Nephron (organoid): ENCODE measurements at regions not wholly inside any gene's neighbourhood (a gene's known extent, or its start where the extent isn't known, plus 50 kb on each side); places are given as distances from the start of the nearest gene placed in this dataset.

Experiments used
- H3K27ac Mint-ChIP-seq, 3 experiments: 2 replicates each; pipeline ENCODE4 v1.8.0; 2020; ENCODE audit warnings: mixed read lengths in 3 of 3, mild to moderate bottlenecking in 2 of 3, moderate library complexity in 1 of 3
- H3K27me3 Mint-ChIP-seq: 2 replicates; pipeline ENCODE4 v1.8.0; 2021; ENCODE audit warnings: low read depth, mild to moderate bottlenecking, moderate library complexity, mixed read lengths
- H3K36me3 Mint-ChIP-seq: 2 replicates; pipeline ENCODE4 v1.8.0; 2020; ENCODE audit warnings: low read depth, mixed read lengths
- H3K4me1 Mint-ChIP-seq: 2 replicates; pipeline ENCODE4 v1.8.0; 2020; ENCODE audit warnings: mixed read lengths
- H3K4me3 Mint-ChIP-seq, 3 experiments: 2 replicates each; pipeline ENCODE4 v1.8.0; 2020; ENCODE audit warnings: mild to moderate bottlenecking in 3 of 3, mixed read lengths in 3 of 3, moderate library complexity in 2 of 3
- H3K9me3 Mint-ChIP-seq: 2 replicates; pipeline ENCODE4 v1.8.0; 2020; ENCODE audit warnings: mixed read lengths
- TF ChIP-seq, protein P1 (sequence below), 3 experiments: fragments of 200-600 bp; sonication (generic); IDR thresholded peaks; one replicate each; pipeline ENCODE4 v1.5.0; 2021; ENCODE audit warnings: antibody characterized with exemption in 3 of 3; ENCODE audit not compliant: unreplicated experiment in 3 of 3

DNA sequence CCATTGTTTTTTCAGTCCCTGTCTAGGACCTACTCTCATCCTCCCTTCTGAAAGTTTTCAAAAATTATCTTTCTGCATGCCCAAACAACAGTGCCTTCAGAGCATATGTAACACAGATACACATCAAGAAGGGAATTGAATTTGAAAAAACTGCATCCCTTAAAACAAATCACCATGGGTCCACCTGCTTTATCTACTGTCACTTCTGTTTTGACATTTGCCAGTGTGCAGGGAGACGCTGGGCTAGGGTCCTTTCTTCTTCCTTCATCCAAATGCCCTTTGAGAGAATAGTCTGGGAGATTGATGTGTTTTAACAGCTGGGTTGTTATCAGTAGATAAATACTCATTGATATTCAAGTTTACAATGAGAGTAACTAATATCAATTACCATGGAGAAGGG lies 1630.1 kb downstream of the MAT2B start:
- TF ChIP-seq, protein P1, sequence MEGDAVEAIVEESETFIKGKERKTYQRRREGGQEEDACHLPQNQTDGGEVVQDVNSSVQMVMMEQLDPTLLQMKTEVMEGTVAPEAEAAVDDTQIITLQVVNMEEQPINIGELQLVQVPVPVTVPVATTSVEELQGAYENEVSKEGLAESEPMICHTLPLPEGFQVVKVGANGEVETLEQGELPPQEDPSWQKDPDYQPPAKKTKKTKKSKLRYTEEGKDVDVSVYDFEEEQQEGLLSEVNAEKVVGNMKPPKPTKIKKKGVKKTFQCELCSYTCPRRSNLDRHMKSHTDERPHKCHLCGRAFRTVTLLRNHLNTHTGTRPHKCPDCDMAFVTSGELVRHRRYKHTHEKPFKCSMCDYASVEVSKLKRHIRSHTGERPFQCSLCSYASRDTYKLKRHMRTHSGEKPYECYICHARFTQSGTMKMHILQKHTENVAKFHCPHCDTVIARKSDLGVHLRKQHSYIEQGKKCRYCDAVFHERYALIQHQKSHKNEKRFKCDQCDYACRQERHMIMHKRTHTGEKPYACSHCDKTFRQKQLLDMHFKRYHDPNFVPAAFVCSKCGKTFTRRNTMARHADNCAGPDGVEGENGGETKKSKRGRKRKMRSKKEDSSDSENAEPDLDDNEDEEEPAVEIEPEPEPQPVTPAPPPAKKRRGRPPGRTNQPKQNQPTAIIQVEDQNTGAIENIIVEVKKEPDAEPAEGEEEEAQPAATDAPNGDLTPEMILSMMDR (IDR thresholded peaks at IDR 0.05; ENCODE audit: unreplicated experiment in 3 of 3): no peak
- H3K4me3 Mint-ChIP-seq: no peak overlapping the region
- H3K27me3 Mint-ChIP-seq: no peaks in the 10 kb centered on the region
- no peaks in the 10 kb centered on the region for H3K36me3 Mint-ChIP-seq
- no peaks in the 10 kb centered on the region for H3K4me1 Mint-ChIP-seq
- H3K9me3 Mint-ChIP-seq: no peaks in the 10 kb centered on the region
- H3K27ac Mint-ChIP-seq: no peak overlapping the region

DNA sequence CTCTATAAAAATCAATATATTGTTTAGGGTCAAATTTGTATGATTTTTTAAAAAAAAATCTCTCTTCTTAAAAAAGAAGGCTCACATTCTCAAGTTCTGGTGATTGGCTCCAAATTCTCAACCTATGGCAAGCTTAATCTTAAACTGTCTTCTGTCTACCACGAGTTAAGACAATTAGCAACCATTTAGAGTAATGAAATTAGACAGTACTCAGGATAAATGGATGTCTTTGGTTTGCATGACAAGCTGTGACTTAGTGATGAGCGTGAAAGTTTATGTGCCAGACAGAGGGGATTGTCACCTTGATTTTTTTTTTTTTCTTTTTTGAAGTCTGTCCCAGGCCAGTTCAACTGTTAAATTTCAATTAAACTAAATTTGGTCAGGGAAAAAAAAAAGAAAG lies 1632.3 kb downstream of the MAT2B start:
- peaks cover 5% of the 10 kb centered on the region for H3K4me1 Mint-ChIP-seq
- H3K27ac Mint-ChIP-seq: no peak overlapping the region
- no peaks in the 10 kb centered on the region for H3K27me3 Mint-ChIP-seq
- H3K9me3 Mint-ChIP-seq: no peaks in the 10 kb centered on the region
- TF ChIP-seq, protein P1 (IDR thresholded peaks at IDR 0.05; ENCODE audit: unreplicated experiment in 3 of 3): no peak
- H3K36me3 Mint-ChIP-seq: no peaks in the 10 kb centered on the region
- no peak overlapping the region for H3K4me3 Mint-ChIP-seq

DNA sequence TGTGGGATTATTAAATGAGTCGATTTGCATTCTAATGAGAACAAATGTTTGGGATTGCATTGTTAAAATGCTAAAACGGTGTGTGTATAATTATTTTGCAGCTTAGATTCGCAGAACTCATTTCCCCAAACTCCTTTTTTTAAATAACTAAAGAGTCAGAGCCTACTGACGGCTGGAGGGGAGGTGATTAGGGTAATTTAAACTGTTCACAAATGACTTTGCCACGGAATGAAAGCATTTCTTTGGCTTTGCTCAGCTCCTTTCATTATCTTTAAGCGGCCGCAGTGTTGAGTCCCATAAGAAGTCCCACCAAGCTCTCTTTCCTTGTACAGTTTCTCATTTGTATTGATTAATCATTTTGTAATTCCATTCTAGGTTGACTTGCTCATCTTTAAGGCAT lies 1632.8 kb downstream of the MAT2B start:
- Mint-ChIP-seq H3K9me3 (no peaks in the 10 kb centered on the region), H3K27me3 (no peaks in the 10 kb centered on the region), H3K27ac (no peak overlapping the region), H3K4me3 (no peak overlapping the region), H3K4me1 (peaks cover 10% of the 10 kb centered on the region), H3K36me3 (no peaks in the 10 kb centered on the region)
- TF ChIP-seq, protein P1 (IDR thresholded peaks at IDR 0.05; ENCODE audit: unreplicated experiment in 3 of 3): no peak

DNA sequence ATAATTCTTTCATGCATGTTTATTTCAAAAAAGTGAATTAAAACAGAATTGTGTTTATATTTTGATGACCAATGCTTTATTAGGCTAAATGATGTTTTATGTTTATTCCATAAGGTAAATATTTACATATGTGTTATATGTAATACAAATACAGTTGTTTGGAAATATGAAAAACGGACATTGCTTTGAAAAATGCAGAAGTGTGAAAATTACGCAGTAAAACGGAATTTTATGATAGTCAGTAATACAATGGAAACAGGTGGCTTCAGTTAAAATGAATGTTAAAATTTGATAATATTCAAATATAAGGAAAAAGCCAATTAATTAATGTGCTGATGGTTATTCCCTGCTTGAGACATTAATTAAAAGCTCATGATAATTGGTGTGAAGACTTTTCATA lies 1633.8 kb downstream of the MAT2B start:
- Mint-ChIP-seq H3K4me1 (peaks cover 21% of the 10 kb centered on the region), H3K27ac (no peak overlapping the region), H3K9me3 (no peaks in the 10 kb centered on the region), H3K27me3 (no peaks in the 10 kb centered on the region), H3K36me3 (no peaks in the 10 kb centered on the region), H3K4me3 (no peak overlapping the region)
- TF ChIP-seq, protein P1 (IDR thresholded peaks at IDR 0.05; ENCODE audit: unreplicated experiment in 3 of 3): no peak

DNA sequence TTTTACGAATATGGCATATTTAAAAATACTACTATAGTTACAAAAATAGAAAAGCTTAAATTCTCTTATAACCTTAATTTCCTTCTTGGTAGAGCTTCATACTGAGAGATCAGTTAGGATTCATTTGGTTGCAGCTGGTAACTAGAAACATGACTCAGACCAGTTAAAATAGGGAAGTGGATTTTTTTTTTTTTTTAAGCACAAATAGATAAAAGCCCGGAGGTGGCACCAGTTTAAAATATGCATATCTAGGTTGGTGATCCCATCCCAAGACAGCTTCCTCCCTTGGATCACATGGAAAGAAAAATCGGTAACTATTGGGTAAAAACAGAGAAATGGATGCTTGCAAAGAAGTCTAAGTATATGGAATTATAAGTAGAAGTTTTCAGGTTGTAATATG lies 1634.3 kb downstream of the MAT2B start:
- TF ChIP-seq, protein P1 (IDR thresholded peaks at IDR 0.05; ENCODE audit: unreplicated experiment in 3 of 3): no peak
- H3K4me3 Mint-ChIP-seq: no peak overlapping the region
- no peaks in the 10 kb centered on the region for H3K9me3 Mint-ChIP-seq
- peaks cover 24% of the 10 kb centered on the region for H3K4me1 Mint-ChIP-seq
- no peak overlapping the region for H3K27ac Mint-ChIP-seq
- H3K27me3 Mint-ChIP-seq: no peaks in the 10 kb centered on the region
- no peaks in the 10 kb centered on the region for H3K36me3 Mint-ChIP-seq

DNA sequence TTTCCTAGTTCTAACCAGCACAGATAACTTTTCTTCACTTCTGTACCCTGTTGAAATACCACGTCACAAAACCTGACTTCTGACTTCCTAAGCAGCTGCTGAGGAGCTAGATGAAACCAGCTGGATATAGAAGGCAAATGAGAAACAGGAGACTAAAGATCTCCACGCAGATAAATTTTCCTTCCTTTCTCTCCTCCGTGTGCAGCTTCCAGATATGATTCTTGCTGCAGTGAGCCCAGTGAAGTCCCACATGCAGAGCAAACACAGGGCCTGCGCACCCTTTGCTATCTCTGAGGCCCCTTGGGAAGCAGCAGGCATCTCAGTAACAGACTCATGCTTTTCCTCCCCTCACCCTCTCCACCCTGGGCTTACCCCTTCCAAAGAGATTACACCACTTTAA lies 1638.3 kb downstream of the MAT2B start:
- TF ChIP-seq, protein P1 (IDR thresholded peaks at IDR 0.05; ENCODE audit: unreplicated experiment in 3 of 3): no peak
- Mint-ChIP-seq H3K27ac (peak overlapping the region; percentile 77 to 91 (median 90)), H3K9me3 (no peaks in the 10 kb centered on the region), H3K4me3 (peak overlapping the region in 1 of 3 experiments; percentile 1), H3K27me3 (no peaks in the 10 kb centered on the region), H3K4me1 (peaks cover 24% of the 10 kb centered on the region), H3K36me3 (no peaks in the 10 kb centered on the region)
